ENCODE measurements at regions not wholly inside any gene's neighbourhood (a gene's known extent, or its start where the extent isn't known, plus 50 kb on each side); places are given as distances from the start of the nearest gene placed in this dataset.

GRCh38 chr4:126269106-126269505, 954.4 kb downstream of the FAT4 start:
- Mint-ChIP-seq H3K9me3 (peaks cover 3% of the 10 kb centered on the region), H3K36me3 (ENCODE audit: low read depth) (peaks cover 2% of the 10 kb centered on the region), H3K27ac (ENCODE audit: unreplicated experiment) (no peak overlapping the region), H3K4me3 (no peak overlapping the region), H3K4me1 (no peaks in the 10 kb centered on the region), H3K27me3 (ENCODE audit: low read depth) (no peaks in the 10 kb centered on the region)
- DNase-seq (ENCODE audit: low read depth, low spot score): no peak
- TF ChIP-seq, protein P1, sequence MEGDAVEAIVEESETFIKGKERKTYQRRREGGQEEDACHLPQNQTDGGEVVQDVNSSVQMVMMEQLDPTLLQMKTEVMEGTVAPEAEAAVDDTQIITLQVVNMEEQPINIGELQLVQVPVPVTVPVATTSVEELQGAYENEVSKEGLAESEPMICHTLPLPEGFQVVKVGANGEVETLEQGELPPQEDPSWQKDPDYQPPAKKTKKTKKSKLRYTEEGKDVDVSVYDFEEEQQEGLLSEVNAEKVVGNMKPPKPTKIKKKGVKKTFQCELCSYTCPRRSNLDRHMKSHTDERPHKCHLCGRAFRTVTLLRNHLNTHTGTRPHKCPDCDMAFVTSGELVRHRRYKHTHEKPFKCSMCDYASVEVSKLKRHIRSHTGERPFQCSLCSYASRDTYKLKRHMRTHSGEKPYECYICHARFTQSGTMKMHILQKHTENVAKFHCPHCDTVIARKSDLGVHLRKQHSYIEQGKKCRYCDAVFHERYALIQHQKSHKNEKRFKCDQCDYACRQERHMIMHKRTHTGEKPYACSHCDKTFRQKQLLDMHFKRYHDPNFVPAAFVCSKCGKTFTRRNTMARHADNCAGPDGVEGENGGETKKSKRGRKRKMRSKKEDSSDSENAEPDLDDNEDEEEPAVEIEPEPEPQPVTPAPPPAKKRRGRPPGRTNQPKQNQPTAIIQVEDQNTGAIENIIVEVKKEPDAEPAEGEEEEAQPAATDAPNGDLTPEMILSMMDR (conservative IDR thresholded peaks at IDR 0.05): no peak

DNA sequence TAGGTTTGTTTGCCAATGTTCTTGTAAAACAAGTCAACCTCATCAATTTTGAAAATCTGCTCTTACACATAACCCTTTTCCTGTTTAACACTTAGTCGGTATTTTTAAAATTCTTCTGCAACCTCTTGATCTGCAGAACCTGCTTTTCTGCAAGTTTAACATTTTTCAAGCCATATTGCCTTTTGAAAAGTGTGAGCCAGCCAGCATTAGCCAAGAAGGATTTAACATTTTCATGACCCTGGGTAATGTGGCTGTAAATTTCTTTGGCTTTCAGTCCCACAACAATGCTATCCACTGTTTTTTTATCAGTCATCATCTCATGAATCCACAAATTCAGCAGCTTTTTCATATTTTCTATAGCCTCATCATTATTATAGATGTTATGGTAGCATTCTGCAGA, 956.5 kb downstream of the FAT4 start:
- Mint-ChIP-seq H3K27me3 (ENCODE audit: low read depth) (no peaks in the 10 kb centered on the region), H3K9me3 (peaks cover 3% of the 10 kb centered on the region), H3K4me1 (no peaks in the 10 kb centered on the region), H3K36me3 (ENCODE audit: low read depth) (peaks cover 2% of the 10 kb centered on the region), H3K27ac (ENCODE audit: unreplicated experiment) (no peak overlapping the region), H3K4me3 (no peak overlapping the region)
- TF ChIP-seq, protein P1 (conservative IDR thresholded peaks at IDR 0.05): no peak
- no peak for DNase-seq (ENCODE audit: low read depth, low spot score)

DNA sequence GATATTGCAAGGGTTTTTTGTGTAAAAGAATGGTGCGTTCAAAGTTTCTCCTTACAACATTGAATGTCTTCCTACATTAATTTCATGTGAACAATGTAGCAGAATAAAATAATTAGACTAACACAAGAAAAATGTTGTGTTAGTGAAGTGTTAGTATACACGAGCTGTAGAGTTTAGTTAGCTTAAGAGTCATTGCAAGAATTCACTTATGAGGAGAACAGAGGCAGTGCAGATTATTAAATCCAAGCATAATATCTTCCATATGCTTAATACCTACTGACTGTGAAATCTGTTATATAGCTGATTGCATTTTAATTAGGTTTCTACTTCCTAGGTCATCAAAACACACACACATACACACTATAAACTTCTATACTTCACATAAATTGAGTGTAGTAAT, 959.0 kb downstream of the FAT4 start:
- Mint-ChIP-seq H3K27ac (ENCODE audit: unreplicated experiment) (no peak overlapping the region), H3K4me3 (no peak overlapping the region), H3K36me3 (ENCODE audit: low read depth) (peaks cover 2% of the 10 kb centered on the region), H3K27me3 (ENCODE audit: low read depth) (no peaks in the 10 kb centered on the region), H3K4me1 (no peaks in the 10 kb centered on the region), H3K9me3 (peaks cover 3% of the 10 kb centered on the region)
- TF ChIP-seq, protein P1 (conservative IDR thresholded peaks at IDR 0.05): no peak
- no peak for DNase-seq (ENCODE audit: low read depth, low spot score)

DNA sequence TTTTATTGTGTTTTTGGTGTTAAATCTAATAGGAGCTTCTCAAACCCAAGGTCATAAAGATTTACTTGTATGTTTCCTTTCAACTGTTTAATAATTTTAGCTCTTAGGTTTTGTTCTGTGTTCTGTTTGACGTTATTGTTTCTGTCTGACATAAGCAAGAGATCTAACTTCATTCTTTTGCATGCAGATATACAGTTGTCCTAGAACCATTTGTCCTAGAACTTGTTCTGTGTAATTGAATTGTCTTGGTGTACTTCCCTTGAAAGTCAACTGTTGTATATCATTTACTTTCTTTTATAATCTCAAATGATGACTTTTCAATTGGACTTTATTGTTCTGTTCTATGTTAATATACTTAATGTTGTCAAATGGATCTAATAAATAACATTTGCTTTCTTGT, 977.1 kb downstream of the FAT4 start:
- DNase-seq (ENCODE audit: low read depth, low spot score): no peak
- Mint-ChIP-seq H3K9me3 (no peaks in the 10 kb centered on the region), H3K27me3 (ENCODE audit: low read depth) (no peaks in the 10 kb centered on the region), H3K4me3 (no peak overlapping the region), H3K4me1 (no peaks in the 10 kb centered on the region), H3K27ac (ENCODE audit: unreplicated experiment) (no peak overlapping the region), H3K36me3 (ENCODE audit: low read depth) (no peaks in the 10 kb centered on the region)
- TF ChIP-seq, protein P1 (conservative IDR thresholded peaks at IDR 0.05): no peak

GRCh38 chr4:126298271-126298670, 983.5 kb downstream of the FAT4 start:
- Mint-ChIP-seq H3K9me3 (peaks cover 10% of the 10 kb centered on the region), H3K27me3 (ENCODE audit: low read depth) (no peaks in the 10 kb centered on the region), H3K27ac (ENCODE audit: unreplicated experiment) (no peak overlapping the region), H3K36me3 (ENCODE audit: low read depth) (peaks cover 6% of the 10 kb centered on the region), H3K4me1 (no peaks in the 10 kb centered on the region), H3K4me3 (no peak overlapping the region)
- no peak for DNase-seq (ENCODE audit: low read depth, low spot score)
- TF ChIP-seq, protein P1 (conservative IDR thresholded peaks at IDR 0.05): no peak

Measured in neural crest cell (in vitro differentiated cells).